KOPT-K1 (cell line): ENCODE measurements at regions not wholly inside any gene's neighbourhood (a gene's known extent, or its start where the extent isn't known, plus 50 kb on each side); places are given as distances from the start of the nearest gene placed in this dataset.

Experiments
- H3K27ac ChIP-seq: fragments of 200-600 bp; sonication (generic); 2 replicates; pipeline ENCODE4 v1.5.1; 2016; ENCODE audit warnings: antibody characterized with exemption, mild to moderate bottlenecking, low read depth, low read length; ENCODE audit not compliant: poor library complexity, severe bottlenecking
- H3K36me3 ChIP-seq: fragments of 200-600 bp; sonication (generic); 2 replicates; pipeline ENCODE4 v1.5.1; 2017; ENCODE audit warnings: antibody characterized with exemption, mild to moderate bottlenecking, low read length, moderate library complexity; ENCODE audit not compliant: insufficient read depth
- H3K9me3 ChIP-seq: fragments of 200-600 bp; sonication (generic); 2 replicates; pipeline ENCODE4 v1.5.1; 2017; ENCODE audit warnings: antibody characterized with exemption, low read length, mild to moderate bottlenecking; ENCODE audit not compliant: insufficient read depth, poor library complexity, severe bottlenecking

DNA sequence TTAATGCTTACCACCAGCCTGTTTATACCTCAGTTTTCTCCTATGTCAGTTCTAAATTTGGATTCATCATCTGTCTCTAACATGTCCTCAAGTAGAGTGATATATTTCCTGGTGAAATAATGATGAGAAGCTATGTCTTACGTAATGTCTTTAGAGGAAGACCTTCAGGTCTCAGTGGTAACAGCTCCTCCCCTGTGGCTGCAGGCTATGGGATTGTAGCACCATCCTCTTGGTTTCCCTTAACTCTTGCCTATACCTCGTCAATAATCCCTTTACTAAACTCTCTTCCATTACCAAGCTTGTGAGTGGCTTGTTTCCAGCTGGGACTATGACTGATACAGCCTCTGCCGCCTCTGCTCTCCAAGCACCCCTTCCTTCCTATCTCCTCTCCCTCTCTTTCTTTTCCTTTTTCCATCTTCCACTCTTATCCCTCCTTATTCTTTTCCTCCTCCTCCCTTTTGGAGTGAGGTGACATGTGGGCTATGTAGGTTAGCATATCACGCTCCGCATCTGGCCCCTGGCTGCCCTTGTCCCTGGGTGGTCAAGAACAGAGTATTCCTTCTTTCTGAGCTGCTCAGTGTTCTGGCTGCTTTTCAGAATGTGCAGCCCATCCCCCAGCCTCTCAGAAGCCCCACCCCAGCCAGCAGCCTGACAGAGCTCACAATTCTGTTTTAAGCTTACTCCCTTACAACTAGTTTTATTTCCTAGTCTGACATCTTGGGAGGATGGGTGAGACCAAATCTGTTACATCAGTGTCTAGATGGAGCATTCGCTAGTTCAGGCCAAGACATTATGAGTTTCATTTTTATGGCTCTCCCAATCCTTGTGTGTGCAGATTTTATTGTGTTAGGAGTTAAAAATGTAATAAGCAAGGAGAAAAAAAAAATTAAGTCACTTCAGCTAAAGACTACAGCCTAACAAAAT, 75.0 kb upstream of the RNU6-1 start:
- Histone ChIP-seq H3K36me3 (no peaks in the 10 kb centered on the region), H3K27ac (no peak overlapping the region), H3K9me3 (peaks cover 28% of the 10 kb centered on the region)

DNA sequence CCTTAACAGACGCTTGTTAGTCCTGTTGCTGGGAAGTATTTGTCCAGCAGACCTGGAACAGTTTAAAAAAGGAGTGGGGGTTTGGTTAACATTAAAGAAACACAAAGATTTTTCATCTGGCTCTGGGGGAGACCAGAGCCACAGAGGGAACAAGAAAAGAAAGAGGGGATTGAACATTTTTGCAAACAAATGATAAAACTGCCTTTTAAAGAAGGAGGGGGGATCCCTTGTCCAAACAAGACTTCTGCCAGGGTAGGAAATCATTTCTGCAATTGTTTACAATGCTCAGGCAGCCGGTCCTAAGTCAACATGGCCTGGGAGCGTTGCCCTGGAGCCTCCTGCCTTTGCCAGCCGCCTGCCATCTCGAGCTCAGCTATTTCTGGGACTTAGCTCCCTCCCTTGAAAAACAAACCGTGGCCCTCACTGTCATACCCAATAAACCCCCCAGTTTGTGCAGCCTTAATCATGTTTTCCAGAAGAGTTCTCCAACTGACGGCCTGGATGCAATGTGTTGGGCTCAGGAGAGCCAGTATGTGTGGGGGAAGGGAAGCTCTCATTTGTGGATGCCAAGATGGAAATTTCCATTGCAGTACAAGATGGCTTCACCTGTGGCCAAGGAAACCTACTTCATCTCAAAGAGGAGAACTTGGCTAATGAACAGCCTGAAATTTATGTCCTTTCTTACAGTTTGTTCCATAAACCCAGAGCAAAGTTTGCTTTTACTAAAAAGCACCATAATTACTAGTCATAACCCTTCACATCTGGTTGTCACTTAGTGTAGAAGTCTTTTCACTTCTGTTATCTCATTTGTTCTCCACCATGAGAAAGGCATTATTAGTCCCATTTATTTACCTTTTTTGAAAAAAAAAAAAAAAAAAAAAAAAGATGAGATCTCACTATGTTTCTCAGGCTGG, 75.9 kb upstream of the RNU6-1 start:
- Histone ChIP-seq H3K9me3 (peaks cover 27% of the 10 kb centered on the region), H3K27ac (no peak overlapping the region), H3K36me3 (no peaks in the 10 kb centered on the region)

- H3K27ac ChIP-seq = no peak overlapping the region
- no peaks in the 10 kb centered on the region for H3K36me3 ChIP-seq
- peaks cover 27% of the 10 kb centered on the region for H3K9me3 ChIP-seq
These were observed 76.7 kb upstream of the RNU6-1 start for GRCh38 chr15:67916565-67916964.

DNA sequence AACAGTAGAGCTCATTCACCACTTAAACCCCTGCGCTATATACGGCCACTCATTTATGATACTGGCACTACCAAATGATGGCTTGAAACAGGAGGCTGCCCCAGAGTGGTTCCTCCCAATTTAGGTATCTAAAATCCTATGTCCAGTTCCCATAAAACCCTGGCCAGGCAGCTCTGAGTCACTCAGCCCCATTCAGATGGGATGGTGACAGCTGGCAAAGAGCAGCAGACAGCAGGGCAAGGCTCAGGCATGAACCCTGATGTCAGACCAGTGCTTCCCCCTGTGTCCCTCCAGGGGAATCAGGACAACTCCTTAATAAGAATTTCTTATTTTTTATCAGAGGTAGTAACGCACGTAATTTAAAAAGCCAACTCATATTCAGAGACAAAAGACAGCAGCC, 77.2 kb upstream of the RNU6-1 start:
- Histone ChIP-seq H3K27ac (no peak overlapping the region), H3K36me3 (no peaks in the 10 kb centered on the region), H3K9me3 (peaks cover 27% of the 10 kb centered on the region)

DNA sequence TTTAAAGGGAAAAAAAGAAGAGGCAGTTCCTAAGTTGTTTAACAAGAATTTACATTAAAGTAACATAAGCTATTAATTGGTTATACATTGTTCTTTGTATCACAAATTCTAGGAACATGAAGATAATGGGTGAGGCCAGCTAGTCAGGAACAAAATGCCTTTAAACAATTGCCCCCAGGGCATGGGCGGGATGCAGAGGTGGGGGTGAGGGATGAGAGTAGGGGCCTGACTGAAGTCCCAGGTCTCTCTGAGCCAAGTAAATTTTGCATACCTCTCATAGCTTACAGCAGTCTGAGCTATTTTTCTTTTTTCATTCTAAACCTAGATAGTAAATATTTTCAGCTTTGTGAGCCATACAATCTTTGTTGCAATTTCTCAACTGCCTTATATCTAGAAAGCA, 77.8 kb upstream of the RNU6-1 start:
- H3K27ac ChIP-seq = no peak overlapping the region

GRCh38 chr15:67918205-67918861, 78.5 kb upstream of the RNU6-1 start:
- Histone ChIP-seq H3K9me3 (peaks cover 27% of the 10 kb centered on the region), H3K36me3 (no peaks in the 10 kb centered on the region), H3K27ac (no peak overlapping the region)

More for the DNA sequence above, 77.8 kb upstream of the RNU6-1 start:
- Histone ChIP-seq H3K9me3 (peaks cover 27% of the 10 kb centered on the region), H3K36me3 (no peaks in the 10 kb centered on the region)

DNA sequence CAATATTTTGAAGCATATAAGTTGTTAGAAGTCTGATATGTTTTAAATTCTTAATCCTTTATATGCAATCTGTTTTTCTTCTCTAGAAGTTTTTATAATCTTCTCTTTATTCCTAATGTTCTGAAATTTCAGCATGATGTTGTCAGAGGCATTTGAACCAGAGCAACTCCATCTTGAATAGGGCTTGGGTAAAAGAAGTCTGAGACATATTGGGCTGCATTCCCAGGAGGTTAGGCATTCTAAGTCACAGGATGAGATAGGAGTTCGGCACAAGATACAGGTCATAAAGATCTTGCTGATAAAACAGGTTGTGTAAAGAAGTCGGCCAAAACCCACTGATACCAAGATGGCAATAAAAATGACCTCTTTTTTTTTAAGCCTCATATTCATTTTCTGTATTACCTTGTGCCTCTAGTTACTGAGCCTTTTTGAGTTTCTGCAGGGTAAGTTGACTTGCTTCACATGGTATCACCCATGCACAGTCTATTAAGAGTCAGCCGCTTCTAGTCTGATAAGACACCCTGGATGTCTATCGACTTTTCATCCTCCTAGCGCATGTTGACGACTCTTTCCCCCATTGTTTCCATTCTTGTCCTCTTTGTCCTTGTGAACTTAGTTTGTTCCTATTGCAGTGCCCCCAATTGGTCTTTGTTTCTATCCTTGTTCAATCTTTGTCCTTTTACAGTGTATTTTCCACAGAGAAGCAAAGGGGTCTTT, 80.8 kb upstream of the RNU6-1 start:
- peaks cover 27% of the 10 kb centered on the region for H3K9me3 ChIP-seq
- no peaks in the 10 kb centered on the region for H3K36me3 ChIP-seq
- no peak overlapping the region for H3K27ac ChIP-seq

- Histone ChIP-seq H3K36me3 (no peaks in the 10 kb centered on the region), H3K9me3 (peaks cover 27% of the 10 kb centered on the region), H3K27ac (no peak overlapping the region)
These were observed 82.3 kb upstream of the RNU6-1 start for GRCh38 chr15:67922106-67922675.

DNA sequence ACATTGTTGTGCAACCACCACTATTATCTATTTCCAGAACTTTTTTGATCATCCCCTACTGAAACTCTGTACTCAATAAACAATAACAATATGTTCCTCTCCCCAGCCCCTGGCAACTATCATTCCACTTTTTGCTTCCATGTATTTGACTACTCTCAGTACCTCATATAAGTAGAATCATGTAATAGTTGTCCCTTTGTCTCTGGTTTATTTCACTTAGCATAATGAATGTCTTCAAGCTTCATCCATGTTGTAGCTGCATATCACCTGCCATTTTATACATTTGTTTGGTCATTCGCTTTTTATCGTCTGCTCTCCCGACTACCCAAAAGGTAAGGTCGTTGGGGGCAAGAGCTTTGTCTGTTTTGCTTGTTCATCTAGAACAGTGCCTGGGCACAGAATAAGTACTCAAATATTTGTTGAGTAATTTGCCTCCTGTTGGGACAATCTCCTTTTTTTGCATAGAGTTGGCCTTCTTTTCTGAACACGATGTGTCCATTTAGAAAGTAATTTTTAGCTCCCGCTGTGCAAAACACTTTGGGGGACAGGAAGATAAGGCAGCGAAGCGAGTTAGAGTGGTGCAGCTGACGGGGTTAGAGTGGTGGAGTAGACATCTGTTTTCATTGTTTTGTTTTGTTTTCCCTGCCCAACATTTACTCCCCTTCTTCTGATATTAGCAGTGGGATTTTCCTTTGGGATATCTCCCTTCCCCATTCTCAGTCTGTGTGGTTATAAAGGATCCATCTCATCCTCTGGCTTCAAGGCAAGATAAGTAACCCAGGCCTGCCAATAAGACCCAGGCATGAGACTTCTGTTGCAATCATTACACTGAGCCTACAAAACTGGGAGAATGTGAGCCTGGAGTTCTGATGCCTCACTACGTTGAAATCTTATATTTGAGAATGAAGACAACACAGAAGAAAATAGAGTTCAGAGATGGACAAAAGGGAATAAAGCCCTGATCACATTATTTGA, 83.4 kb upstream of the RNU6-1 start:
- Histone ChIP-seq H3K9me3 (peaks cover 20% of the 10 kb centered on the region), H3K36me3 (no peaks in the 10 kb centered on the region), H3K27ac (no peak overlapping the region)

DNA sequence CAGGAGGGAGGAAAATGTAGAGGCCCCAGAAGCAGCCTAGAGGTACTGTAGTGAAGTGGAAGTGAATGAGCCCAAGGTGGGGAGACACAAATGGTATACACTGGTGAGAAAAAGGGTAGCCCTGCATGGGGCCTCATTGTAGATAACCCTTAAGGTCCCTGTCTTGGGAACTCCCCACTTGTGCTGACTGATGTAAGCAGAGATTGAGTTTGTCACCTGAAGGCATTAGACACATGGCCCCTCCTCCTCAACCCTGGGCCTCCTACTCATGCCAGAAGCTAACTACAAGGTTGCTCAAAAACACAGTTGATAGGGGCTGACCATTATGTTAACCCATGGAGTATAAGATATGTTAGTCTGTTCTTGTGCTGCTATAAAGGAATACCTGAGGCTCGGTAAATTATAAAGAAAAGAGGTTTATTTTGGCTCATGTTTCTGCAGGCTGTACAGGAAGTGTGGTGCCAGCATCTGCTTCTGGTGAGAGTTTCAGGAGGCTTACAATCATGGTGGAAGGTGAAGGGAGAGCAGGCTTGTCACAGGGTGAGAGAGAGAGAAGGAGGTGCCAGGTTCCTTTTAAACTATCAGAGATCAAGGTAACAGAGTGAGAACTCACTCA, 84.6 kb upstream of the RNU6-1 start:
- Histone ChIP-seq H3K27ac (no peak overlapping the region), H3K36me3 (no peaks in the 10 kb centered on the region), H3K9me3 (peaks cover 8% of the 10 kb centered on the region)

DNA sequence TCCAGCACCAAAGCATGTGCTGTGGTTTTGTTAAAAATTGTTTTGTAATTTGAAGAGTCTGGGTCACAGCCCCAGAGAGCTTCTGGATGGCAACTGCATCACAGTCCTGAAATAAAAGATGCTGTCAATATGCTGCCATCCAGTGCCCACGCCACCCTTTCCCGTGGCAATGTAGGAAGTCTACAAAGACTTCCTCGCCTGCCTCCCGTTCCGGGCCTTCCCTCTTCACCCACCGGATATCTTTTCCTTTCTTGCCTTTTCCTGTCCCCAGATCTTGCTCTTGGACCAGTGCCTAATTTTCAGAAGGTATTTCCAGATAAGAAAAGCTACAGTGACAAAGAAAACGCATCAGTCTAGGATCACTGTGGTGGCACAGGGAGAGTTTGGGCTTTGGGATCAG, 85.3 kb upstream of the RNU6-1 start:
- no peak overlapping the region for H3K27ac ChIP-seq
- peaks cover 1% of the 10 kb centered on the region for H3K9me3 ChIP-seq
- no peaks in the 10 kb centered on the region for H3K36me3 ChIP-seq

DNA sequence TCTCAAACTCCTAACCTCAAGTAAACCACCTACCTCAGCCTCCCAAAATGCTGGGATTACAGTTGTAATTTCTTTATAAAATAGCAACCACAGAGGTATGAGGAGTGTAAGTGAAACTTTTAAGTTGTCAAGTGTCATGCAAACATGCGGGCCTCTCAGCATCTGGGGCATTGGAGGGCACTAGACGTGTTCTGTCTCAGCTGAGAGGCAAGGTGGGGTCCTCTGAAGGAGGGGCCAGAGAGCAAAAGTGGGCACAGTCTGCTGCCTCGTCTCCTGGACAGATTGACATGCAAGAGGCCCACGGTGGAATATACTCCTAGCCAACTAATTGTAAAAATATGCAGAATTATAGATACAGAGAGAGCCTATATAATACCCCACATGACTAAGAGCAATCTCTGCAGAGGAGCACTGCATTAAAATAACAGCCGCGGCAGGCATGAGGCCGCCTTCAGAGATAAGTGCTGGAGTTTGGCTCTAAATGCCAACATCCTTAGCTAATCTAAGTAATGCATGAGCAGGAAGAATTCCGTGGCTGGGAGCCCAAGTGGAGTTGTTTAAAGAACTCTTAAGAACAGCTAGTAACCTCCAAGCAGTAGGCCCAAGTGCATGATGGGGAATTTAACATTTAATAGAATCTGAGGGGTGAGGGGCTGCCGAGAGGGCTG, 87.8 kb upstream of the RNU6-1 start:
- Histone ChIP-seq H3K36me3 (no peaks in the 10 kb centered on the region), H3K27ac (no peak overlapping the region), H3K9me3 (no peaks in the 10 kb centered on the region)

DNA sequence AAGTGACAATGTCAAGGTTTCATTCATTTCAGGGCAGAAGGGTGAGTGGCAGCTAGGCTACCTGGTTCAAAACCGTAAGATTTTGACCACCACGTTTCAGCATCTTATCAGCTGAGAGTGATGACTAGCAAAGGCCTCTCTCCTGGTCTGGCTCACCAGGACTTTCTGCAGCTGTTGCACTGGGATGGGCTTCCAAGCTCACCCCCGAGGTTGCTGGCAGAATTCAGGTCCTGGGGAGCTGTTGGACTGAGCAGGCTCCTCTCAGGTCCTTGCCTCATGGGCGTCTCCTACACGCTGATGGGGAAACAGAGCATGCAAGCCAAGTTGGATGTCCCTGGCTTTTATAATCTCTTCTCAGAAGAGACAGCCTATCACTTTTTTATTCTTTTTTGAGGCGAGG, 88.8 kb upstream of the RNU6-1 start:
- Histone ChIP-seq H3K36me3 (no peaks in the 10 kb centered on the region), H3K27ac (no peak overlapping the region), H3K9me3 (no peaks in the 10 kb centered on the region)
